KMS-11 (cell line): ENCODE measurements at regions not wholly inside any gene's neighbourhood (a gene's known extent, or its start where the extent isn't known, plus 50 kb on each side); places are given as distances from the start of the nearest gene placed in this dataset.

Experiments
- H2AFZ ChIP-seq: fragments of 200-600 bp; sonication (generic); 2 replicates; pipeline ENCODE4 v1.6.1; 2016; ENCODE audit warnings: antibody characterized with exemption, mixed run types, low read depth
- H3K27ac ChIP-seq: fragments of 200-600 bp; sonication (generic); 2 replicates; pipeline ENCODE4 v1.6.1; 2016; ENCODE audit warnings: mild to moderate bottlenecking, mixed run types
- H3K27me3 ChIP-seq: fragments of 200-600 bp; sonication (generic); 2 replicates; pipeline ENCODE4 v1.6.1; 2017; ENCODE audit warnings: mild to moderate bottlenecking, low read depth, mixed run types, moderate library complexity; ENCODE audit not compliant: insufficient read depth
- H3K36me3 ChIP-seq: fragments of 200-600 bp; sonication (generic); 2 replicates; pipeline ENCODE4 v1.6.1; 2017; ENCODE audit warnings: mild to moderate bottlenecking, mixed run types; ENCODE audit not compliant: insufficient read depth
- H3K4me1 ChIP-seq: fragments of 200-600 bp; sonication (generic); 2 replicates; pipeline ENCODE4 v1.6.1; 2016; ENCODE audit warnings: mild to moderate bottlenecking, low read depth, mixed run types; ENCODE audit not compliant: poor library complexity, severe bottlenecking
- H3K4me2 ChIP-seq: fragments of 200-600 bp; sonication (generic); 2 replicates; pipeline ENCODE4 v1.7.0; 2016; ENCODE audit warnings: mild to moderate bottlenecking, mixed run types
- H3K4me3 ChIP-seq: fragments of 200-600 bp; sonication (generic); IDR thresholded peaks from 2 replicates; pipeline ENCODE4 v1.6.1; 2017; ENCODE audit warnings: low read depth, low read length, mixed read lengths; ENCODE audit not compliant: insufficient read depth
- H3K79me2 ChIP-seq: fragments of 200-600 bp; sonication (generic); 2 replicates; pipeline ENCODE4 v1.6.1; 2016; ENCODE audit warnings: low read depth, mixed run types; ENCODE audit not compliant: insufficient read depth
- H3K9ac ChIP-seq: fragments of 200-600 bp; sonication (generic); 2 replicates; pipeline ENCODE4 v1.6.1; 2016; ENCODE audit warnings: mild to moderate bottlenecking, mixed run types
- H4K20me1 ChIP-seq: fragments of 200-600 bp; sonication (generic); 2 replicates; pipeline ENCODE4 v1.6.1; 2016; ENCODE audit warnings: mild to moderate bottlenecking, mixed run types; ENCODE audit not compliant: insufficient read depth
- TF ChIP-seq, protein P1 (sequence below): fragments of 200-600 bp; sonication (generic); conservative IDR thresholded peaks from 2 replicates; pipeline ENCODE4 v1.6.1; 2017; ENCODE audit warnings: low read depth, mild to moderate bottlenecking, antibody characterized with exemption, low read length, moderate library complexity, mixed read lengths

DNA sequence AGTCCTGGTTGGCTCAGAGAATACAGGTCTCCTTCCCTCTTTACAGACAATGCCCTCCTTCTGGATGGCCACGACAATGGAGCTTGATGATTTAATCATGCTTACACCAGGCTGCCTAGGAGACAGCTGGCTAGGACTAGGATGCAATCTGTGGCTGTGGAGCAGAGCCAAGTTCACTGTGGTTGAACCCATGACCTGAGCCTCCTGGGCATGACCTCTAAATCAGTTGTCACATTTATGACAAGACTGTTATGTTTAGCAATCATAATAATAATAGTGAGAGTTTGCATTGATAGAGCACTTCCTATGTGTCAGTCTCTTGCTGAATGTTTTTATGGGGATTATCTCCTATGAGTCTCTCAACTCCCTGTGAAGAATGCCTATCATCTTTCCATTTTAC lies 244.1 kb downstream of the ICOS start:
- no peak overlapping the region for H3K4me3 ChIP-seq
- no peaks in the 10 kb centered on the region for H3K79me2 ChIP-seq
- H3K4me2 ChIP-seq: no peak overlapping the region
- no peak overlapping the region for H2AFZ ChIP-seq
- H3K27me3 ChIP-seq: no peaks in the 10 kb centered on the region
- no peaks in the 10 kb centered on the region for H3K4me1 ChIP-seq
- no peaks in the 10 kb centered on the region for H4K20me1 ChIP-seq
- no peaks in the 10 kb centered on the region for H3K36me3 ChIP-seq
- TF ChIP-seq, protein P1, sequence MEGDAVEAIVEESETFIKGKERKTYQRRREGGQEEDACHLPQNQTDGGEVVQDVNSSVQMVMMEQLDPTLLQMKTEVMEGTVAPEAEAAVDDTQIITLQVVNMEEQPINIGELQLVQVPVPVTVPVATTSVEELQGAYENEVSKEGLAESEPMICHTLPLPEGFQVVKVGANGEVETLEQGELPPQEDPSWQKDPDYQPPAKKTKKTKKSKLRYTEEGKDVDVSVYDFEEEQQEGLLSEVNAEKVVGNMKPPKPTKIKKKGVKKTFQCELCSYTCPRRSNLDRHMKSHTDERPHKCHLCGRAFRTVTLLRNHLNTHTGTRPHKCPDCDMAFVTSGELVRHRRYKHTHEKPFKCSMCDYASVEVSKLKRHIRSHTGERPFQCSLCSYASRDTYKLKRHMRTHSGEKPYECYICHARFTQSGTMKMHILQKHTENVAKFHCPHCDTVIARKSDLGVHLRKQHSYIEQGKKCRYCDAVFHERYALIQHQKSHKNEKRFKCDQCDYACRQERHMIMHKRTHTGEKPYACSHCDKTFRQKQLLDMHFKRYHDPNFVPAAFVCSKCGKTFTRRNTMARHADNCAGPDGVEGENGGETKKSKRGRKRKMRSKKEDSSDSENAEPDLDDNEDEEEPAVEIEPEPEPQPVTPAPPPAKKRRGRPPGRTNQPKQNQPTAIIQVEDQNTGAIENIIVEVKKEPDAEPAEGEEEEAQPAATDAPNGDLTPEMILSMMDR: no peak
- no peak overlapping the region for H3K27ac ChIP-seq
- H3K9ac ChIP-seq: no peak overlapping the region

DNA sequence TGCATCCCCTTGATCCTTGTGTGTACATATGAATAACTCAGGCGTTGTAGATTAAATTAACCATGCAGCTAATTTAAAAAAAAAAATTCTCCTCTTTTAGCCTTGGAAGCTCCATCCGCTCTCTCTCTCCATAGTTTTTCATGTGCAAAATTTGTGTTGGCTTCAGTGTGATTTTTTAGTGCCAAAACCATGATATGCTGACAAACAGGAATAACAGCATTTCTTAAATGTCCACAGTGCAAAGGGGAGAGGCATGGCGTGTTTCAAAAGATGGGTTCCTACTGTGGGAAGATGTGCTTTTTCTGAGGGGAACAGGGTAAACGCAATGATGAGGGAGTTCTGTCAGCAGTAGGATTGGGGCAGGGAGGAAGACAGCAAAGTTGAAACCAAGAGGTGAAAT lies 247.0 kb downstream of the ICOS start:
- Histone ChIP-seq H3K4me2 (no peak overlapping the region), H3K79me2 (no peaks in the 10 kb centered on the region), H3K4me3 (no peak overlapping the region), H3K27me3 (no peaks in the 10 kb centered on the region), H3K36me3 (no peaks in the 10 kb centered on the region), H3K27ac (no peak overlapping the region), H2AFZ (no peak overlapping the region), H3K4me1 (no peaks in the 10 kb centered on the region), H3K9ac (no peak overlapping the region), H4K20me1 (no peaks in the 10 kb centered on the region)
- TF ChIP-seq, protein P1: no peak

DNA sequence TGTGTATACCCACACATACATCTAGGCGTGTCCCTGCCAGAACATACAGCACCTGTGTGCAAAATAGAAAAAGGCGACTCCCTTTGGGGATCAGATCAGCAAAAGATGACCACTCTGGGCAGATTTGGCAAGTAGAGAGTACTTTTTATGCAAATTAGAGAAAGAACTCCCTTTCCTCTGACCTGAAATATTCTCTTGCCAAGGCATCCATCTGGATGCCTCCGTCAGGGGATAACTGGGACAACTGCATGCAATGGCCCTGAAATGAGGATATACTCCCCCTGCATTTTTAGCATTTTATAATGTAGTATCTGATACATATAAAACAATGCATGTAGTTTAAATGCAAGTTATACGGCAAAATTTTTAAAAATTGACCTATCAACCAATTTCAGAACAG lies 247.7 kb downstream of the ICOS start:
- Histone ChIP-seq H3K27me3 (no peaks in the 10 kb centered on the region), H3K4me2 (no peak overlapping the region)

DNA sequence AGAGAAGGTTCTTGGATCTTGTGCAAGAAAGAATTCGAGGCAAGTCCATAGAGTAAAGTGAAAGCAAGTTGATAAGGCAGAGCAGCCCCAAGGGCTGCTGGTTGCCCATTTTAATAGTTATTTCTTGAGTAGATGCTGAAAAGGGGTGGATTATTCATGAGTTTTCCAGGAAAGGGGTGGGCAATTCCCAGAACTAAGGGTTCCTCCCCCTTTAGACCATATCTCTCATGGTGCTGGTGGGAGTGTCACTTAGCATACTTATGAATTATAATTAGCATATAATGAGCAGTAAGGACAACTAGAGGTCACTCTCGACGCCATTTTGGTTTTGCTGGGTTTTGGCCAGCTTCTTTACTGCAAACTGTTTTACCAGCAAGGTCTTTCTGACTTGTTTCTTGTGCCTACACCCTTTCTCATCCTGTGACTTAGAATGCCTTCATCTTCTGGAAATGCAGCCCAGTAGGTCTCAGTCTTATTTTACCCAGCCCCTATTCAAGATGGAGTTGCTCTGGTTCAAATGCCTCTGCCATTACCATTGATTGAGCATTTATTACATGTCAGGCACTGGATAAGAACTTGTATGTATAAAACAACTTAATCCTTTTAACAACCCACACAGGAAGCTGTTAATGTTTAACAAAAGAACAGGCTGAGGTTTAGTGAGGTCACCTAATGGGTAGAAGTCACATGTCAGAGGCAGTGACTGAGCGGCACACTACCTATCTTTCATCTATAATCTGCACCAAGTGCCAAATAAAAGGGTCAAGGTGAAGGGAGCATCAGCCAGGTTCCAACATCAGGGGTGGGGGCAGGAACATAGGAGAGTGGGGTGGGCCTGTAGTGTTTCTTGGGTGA lies 250.9 kb downstream of the ICOS start:
- H3K4me2 ChIP-seq: no peak overlapping the region
- TF ChIP-seq, protein P1: no peak
- H3K27me3 ChIP-seq: no peaks in the 10 kb centered on the region
- H3K36me3 ChIP-seq: no peaks in the 10 kb centered on the region
- H3K4me1 ChIP-seq: no peaks in the 10 kb centered on the region
- H4K20me1 ChIP-seq: no peaks in the 10 kb centered on the region
- no peak overlapping the region for H3K4me3 ChIP-seq
- no peaks in the 10 kb centered on the region for H3K79me2 ChIP-seq
- no peak overlapping the region for H3K27ac ChIP-seq
- no peak overlapping the region for H3K9ac ChIP-seq
- H2AFZ ChIP-seq: no peak overlapping the region

More for the DNA sequence above, 247.7 kb downstream of the ICOS start:
- H4K20me1 ChIP-seq: no peaks in the 10 kb centered on the region
- H3K36me3 ChIP-seq: no peaks in the 10 kb centered on the region
- H2AFZ ChIP-seq: no peak overlapping the region
- no peak overlapping the region for H3K27ac ChIP-seq
- no peaks in the 10 kb centered on the region for H3K4me1 ChIP-seq
- H3K79me2 ChIP-seq: no peaks in the 10 kb centered on the region
- TF ChIP-seq, protein P1: no peak
- no peak overlapping the region for H3K9ac ChIP-seq
- H3K4me3 ChIP-seq: no peak overlapping the region
